Fibroblast of pulmonary artery (primary cell): ENCODE measurements at regions not wholly inside any gene's neighbourhood (a gene's known extent, or its start where the extent isn't known, plus 50 kb on each side); places are given as distances from the start of the nearest gene placed in this dataset.

Source experiments
- DNase-seq: peaks from one replicate; pipeline ENCODE4 v3.0.0-alpha.2; 2010; ENCODE audit warnings: low read depth
- H3K4me3 ChIP-seq: replicated peaks from 2 replicates; pipeline ENCODE4 v1.5.1; 2011; ENCODE audit warnings: low read depth, mild to moderate bottlenecking, control low read depth, low read length, moderate library complexity
- CTCF ChIP-seq: IDR thresholded peaks from 2 replicates; pipeline ENCODE4 v1.5.1; 2011; ENCODE audit warnings: mild to moderate bottlenecking, control low read depth, low read length, inconsistent platforms; ENCODE audit errors: missing control alignments

- no peak for DNase-seq
- no peak for TF ChIP-seq CTCF
Measured at GRCh38 chr7:115582956-115583355, 447.6 kb downstream of the TFEC start.

DNA sequence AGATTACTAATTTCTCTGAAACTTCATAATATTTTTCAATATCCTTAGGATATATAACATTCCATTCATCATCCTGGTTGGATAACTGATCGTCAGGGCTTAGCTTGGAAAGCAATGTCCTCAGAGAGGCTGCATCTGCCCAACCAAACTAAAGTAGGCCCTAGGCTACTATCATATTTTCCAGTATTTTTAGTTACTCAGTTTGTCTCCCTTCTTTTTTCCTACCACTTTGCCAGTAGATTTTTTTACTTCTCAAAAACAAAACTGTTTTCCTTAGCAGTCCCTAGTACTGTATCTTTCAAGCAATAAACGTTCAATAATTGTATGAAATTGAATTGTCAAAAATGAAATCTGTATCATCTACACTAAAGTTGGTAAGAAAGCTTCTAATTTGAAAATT lies 452.0 kb downstream of the TFEC start:
- no peak overlapping the region for H3K4me3 ChIP-seq
- TF ChIP-seq CTCF: no peak
- DNase-seq: no peak

More at GRCh38 chr7:115582956-115583355, 447.6 kb downstream of the TFEC start:
- no peak overlapping the region for H3K4me3 ChIP-seq

DNA sequence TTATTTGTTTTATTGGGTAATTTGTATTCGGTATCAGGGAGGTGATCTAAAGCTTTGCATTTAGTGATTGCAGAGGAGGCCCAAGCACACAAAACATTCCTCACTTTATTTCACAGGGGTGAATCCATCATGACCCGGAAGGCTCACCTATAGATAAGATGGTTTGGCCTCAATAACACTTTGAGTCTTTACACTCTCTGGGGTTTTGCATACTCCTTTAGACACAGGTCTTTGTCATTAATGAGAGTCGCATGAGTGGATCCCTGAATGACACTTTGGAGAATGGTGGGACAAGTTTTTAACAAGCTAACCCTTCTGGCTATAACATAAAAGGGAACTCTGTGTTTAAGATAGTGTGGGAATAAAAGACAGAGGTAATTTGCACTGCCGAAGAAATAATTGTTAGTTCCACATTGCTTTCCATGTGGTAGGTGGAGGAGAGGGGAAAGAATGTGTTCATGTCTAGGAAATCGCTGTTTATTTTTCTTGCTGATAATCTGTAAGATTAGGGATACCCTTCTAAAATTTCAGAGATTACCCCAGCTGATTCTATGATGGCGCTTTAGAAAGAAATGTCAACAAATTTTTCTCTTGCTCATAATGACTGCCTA lies 455.8 kb downstream of the TFEC start:
- TF ChIP-seq CTCF: no peak
- DNase-seq: no peak
- no peak overlapping the region for H3K4me3 ChIP-seq

- no peak for TF ChIP-seq CTCF
- H3K4me3 ChIP-seq: no peak overlapping the region
- no peak for DNase-seq
Measured at GRCh38 chr7:115572111-115572510, 458.5 kb downstream of the TFEC start.

DNA sequence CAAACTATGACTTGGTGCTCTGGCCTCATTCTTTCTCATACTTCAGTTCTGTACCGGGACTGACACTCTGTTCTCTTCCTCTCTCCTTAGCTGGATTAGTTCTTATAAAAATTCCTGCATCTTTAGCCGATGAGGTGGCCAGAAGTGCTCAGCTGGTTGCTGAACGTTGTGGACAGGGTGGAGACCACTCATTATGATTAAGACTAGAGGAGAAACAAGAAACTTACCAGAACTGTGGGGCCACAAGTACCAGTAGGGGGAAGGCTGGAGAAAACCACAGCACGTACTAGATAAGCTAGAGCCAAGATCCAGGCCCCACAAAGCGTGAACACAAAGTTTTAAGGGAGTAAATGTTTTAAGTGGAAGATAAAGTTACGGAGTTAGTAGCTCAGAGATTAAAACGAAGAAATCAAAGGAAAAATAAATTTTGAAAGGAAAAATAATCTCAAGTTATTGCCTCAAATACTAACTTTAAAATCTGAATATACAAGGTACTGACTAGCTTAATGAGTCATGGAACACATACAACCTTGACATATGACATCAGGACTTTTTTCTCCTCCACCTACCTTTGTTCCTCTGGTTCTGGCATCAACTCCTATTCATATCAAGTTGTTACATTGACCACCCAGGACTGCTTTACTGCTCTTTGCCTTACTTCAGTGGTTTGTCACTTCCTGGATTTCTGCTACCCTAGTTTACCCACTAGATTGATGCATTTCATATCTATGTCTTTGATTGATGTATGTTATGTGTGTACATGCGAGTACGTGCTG lies 469.0 kb downstream of the TFEC start:
- no peak overlapping the region for H3K4me3 ChIP-seq
- TF ChIP-seq CTCF: peak; percentile 47
- peak; percentile 93 for DNase-seq

- no peak overlapping the region for H3K4me3 ChIP-seq
- no peak for DNase-seq
- TF ChIP-seq CTCF: no peak
Measured at GRCh38 chr7:115559877-115560276, 470.7 kb downstream of the TFEC start.
